Transverse colon (tissue), 4 donors: ENCODE measurements at regions not wholly inside any gene's neighbourhood (a gene's known extent, or its start where the extent isn't known, plus 50 kb on each side); places are given as distances from the start of the nearest gene placed in this dataset.

ENCODE experiments used
- DNase-seq: peaks from one replicate; pipeline ENCODE4 v3.0.0-alpha.2; 2019
- H3K27ac ChIP-seq, 4 donors: fragments of 200-600 bp; sonication (generic); 2 replicates each; pipeline ENCODE4 v1.5.1; 2016 to 2018; ENCODE audit warnings: inconsistent platforms in 4 of 4
- H3K27me3 ChIP-seq: fragments of 200-600 bp; sonication (generic); 2 replicates; pipeline ENCODE4 v1.5.1; 2017; ENCODE audit warnings: inconsistent platforms
- H3K36me3 ChIP-seq, 4 donors: fragments of 200-600 bp; sonication (generic); 2 replicates each; pipeline ENCODE4 v1.5.1; 2017 to 2019; ENCODE audit warnings: inconsistent platforms in 4 of 4
- H3K4me1 ChIP-seq, 4 donors: fragments of 200-600 bp; sonication (generic); 2 replicates each; pipeline ENCODE4 v1.5.1; 2017 to 2020; ENCODE audit warnings: inconsistent platforms in 4 of 4
- H3K4me3 ChIP-seq, 4 donors: fragments of 200-600 bp; sonication (generic); 1 replicate in 1 of 4; 2 replicates in 3 of 4; pipeline versions ENCODE4 v1.5.1 to v1.6.1; 2017 to 2019; ENCODE audit warnings: inconsistent platforms in 4 of 4
- H3K9me3 ChIP-seq, 2 donors: fragments of 200-600 bp; sonication (generic); 2 replicates each; pipeline ENCODE4 v1.5.1; 2017 to 2019; ENCODE audit warnings: inconsistent platforms in 2 of 2
- CTCF ChIP-seq, 5 experiments: fragments of 200-600 bp in 3 of 5; fragments of 450-650 bp in 2 of 5; sonication (generic) in 3 of 5; IDR thresholded peaks; 1 replicate in 2 of 5; 2 replicates in 3 of 5; pipeline ENCODE4 v1.5.1; 2016 to 2017; ENCODE audit warnings: antibody characterized with exemption in 5 of 5, inconsistent platforms in 3 of 5, mild to moderate bottlenecking in 2 of 5, moderate library complexity in 1 of 5
- EP300 ChIP-seq: sonication (generic); formaldehyde crosslinking; IDR thresholded peaks from one replicate; pipeline ENCODE4 v1.6.1; 2017; ENCODE audit warnings: antibody characterized with exemption, low read depth
- POLR2A ChIP-seq: fragments of 450-650 bp; IDR thresholded peaks from one replicate; pipeline ENCODE4 v1.6.1; 2016; ENCODE audit warnings: antibody characterized with exemption, mild to moderate bottlenecking, moderate library complexity
- POLR2AphosphoS5 ChIP-seq, 3 donors: sonication (generic); formaldehyde crosslinking; IDR thresholded peaks; one replicate each; pipeline ENCODE4 v1.6.1; 2016; ENCODE audit warnings: antibody characterized with exemption in 3 of 3
- WGBS, 2 donors: methylation state at CpG; one replicate each; pipeline ENCODE4 v1.1.5; 2018; ENCODE audit warnings: low coverage in 1 of 2; 5-methylcytosine and 5-hydroxymethylcytosine counted together
- in situ Hi-C, 4 donors: fragments of 200-750 bp; cut with MboI; loops; one replicate each; pipeline versions ENCODE4 v1.15.0 to v1.15.1; 2017; ENCODE audit warnings: low sequenced_read_pairs in 3 of 4, low pct_ligation_motif_present in 1 of 4, low pct_unique_long_range_greater_than_20kb in 1 of 4
- intact Hi-C: fragments of 100-400 bp; cut with DNase I; formaldehyde crosslinking; loops from one replicate; pipeline ENCODE4 v1.15.1; 2023; ENCODE audit warnings: low total_unique reads

GRCh38 chr18:23341983-23342382 is 111.1 kb upstream of the RIOK3 start:
- Histone ChIP-seq H3K4me3 (no peak overlapping the region), H3K36me3 (no peaks in the 10 kb centered on the region), H3K27me3 (no peaks in the 10 kb centered on the region), H3K27ac (no peak overlapping the region), H3K9me3 (no peaks in the 10 kb centered on the region), H3K4me1 (no peaks in the 10 kb centered on the region)
- no peak for TF ChIP-seq POLR2AphosphoS5 (IDR thresholded peaks at IDR 0.05)
- no peak for TF ChIP-seq CTCF (IDR thresholded peaks at IDR 0.05)
- no peak for TF ChIP-seq EP300
- TF ChIP-seq POLR2A: no peak
- in situ Hi-C loops: no loop called here
- intact Hi-C loops: no loop called here
- DNase-seq: no peak

GRCh38 chr18:23342506-23342905 is 110.6 kb upstream of the RIOK3 start:
- in situ Hi-C loops (no loop called here), intact Hi-C loops (no loop called here)
- H3K36me3 ChIP-seq: no peaks in the 10 kb centered on the region
- 76 to 90% methylated on average over 1 of the region's 1 CpG for WGBS, 2 donors
- no peak for TF ChIP-seq POLR2A
- TF ChIP-seq POLR2AphosphoS5 (IDR thresholded peaks at IDR 0.05): no peak
- no peak for TF ChIP-seq CTCF (IDR thresholded peaks at IDR 0.05)
- TF ChIP-seq EP300: no peak
- no peaks in the 10 kb centered on the region for H3K9me3 ChIP-seq
- no peak overlapping the region for H3K27ac ChIP-seq
- no peaks in the 10 kb centered on the region for H3K27me3 ChIP-seq
- no peaks in the 10 kb centered on the region for H3K4me1 ChIP-seq
- DNase-seq: no peak
- H3K4me3 ChIP-seq: no peak overlapping the region

GRCh38 chr18:23350188-23350587 is 102.9 kb upstream of the RIOK3 start:
- Histone ChIP-seq H3K4me3 (no peak overlapping the region), H3K27ac (no peak overlapping the region), H3K4me1 (no peaks in the 10 kb centered on the region), H3K27me3 (no peaks in the 10 kb centered on the region), H3K36me3 (peaks cover 0 to 3% (median 0%) of the 10 kb centered on the region in 4 donors), H3K9me3 (no peaks in the 10 kb centered on the region)
- intact Hi-C loops (no loop called here), in situ Hi-C loops (loop anchor here in 3 of 4 donors (10.0 to 25.0 kb wide), 2 partner anchors 213 to 215 kb away; partner anchors contain the start of gene CABLES1 (in 3 of the 3))
- 89% methylated on average over 2 of the region's 2 CpGs; no CpG with 5 or more reads in 1 of the 2 donors for WGBS, 2 donors
- no peak for DNase-seq
- no peak for TF ChIP-seq POLR2AphosphoS5 (IDR thresholded peaks at IDR 0.05)
- no peak for TF ChIP-seq CTCF (IDR thresholded peaks at IDR 0.05)

- WGBS, 2 donors: 87 to 98% methylated on average over 4 of the region's 4 CpGs
- DNase-seq: no peak
- in situ Hi-C loops (loop anchor here in 3 of 4 donors (10.0 to 25.0 kb wide), 2 partner anchors 214 to 217 kb away; partner anchors contain the start of gene CABLES1 (in 3 of the 3)), intact Hi-C loops (no loop called here)
- H3K27me3 ChIP-seq: no peaks in the 10 kb centered on the region
- TF ChIP-seq CTCF (IDR thresholded peaks at IDR 0.05) (no peak), POLR2A (no peak), POLR2AphosphoS5 (IDR thresholded peaks at IDR 0.05) (no peak), EP300 (no peak)
- H3K36me3 ChIP-seq: peaks cover 0 to 3% (median 0%) of the 10 kb centered on the region in 4 donors
- H3K27ac ChIP-seq: no peak overlapping the region
- H3K4me1 ChIP-seq: peaks cover 0 to 4% (median 0%) of the 10 kb centered on the region in 4 donors
- no peak overlapping the region for H3K4me3 ChIP-seq
- H3K9me3 ChIP-seq: no peaks in the 10 kb centered on the region
These were observed 101.6 kb upstream of the RIOK3 start for GRCh38 chr18:23351521-23351920.
